PC-3 (cell line): ENCODE measurements at regions not wholly inside any gene's neighbourhood (a gene's known extent, or its start where the extent isn't known, plus 50 kb on each side); places are given as distances from the start of the nearest gene placed in this dataset.

Experiments
- ATAC-seq: fragments of 200-7000 bp; cut with Tn5 transposase; 2 replicates; pipeline ENCODE4 v1.9.1; 2020; ENCODE audit warnings: mild to moderate bottlenecking, moderate library complexity
- BruUV-seq: library from RNA; stranded (reverse); fragments of 400-500 nt; replicated peaks from 2 replicates; lab custom pipeline; 2021; lab: Mats Ljungman, UMichigan
- CTCF ChIA-PET: fragments of 300-600 bp; sonication (Branson Sonifier 250); formaldehyde crosslinking; loops from one replicate; lab custom pipeline; 2022; ENCODE audit warnings: antibody characterized with exemption; lab: Charles Lee
- POLR2A ChIA-PET: fragments of 300-600 bp; sonication (Branson Sonifier 250); formaldehyde crosslinking; loops from one replicate; lab custom pipeline; 2022; ENCODE audit warnings: antibody characterized with exemption; ENCODE audit not compliant: unreplicated experiment; lab: Charles Lee
- DNase-seq: peaks from one replicate; pipeline ENCODE4 v3.0.0-alpha.2; 2015
- H2AFZ ChIP-seq: fragments of 300-600 bp; sonication (generic); 2 replicates; pipeline ENCODE4 v1.6.0; 2016; ENCODE audit warnings: antibody characterized with exemption, low read length
- H3F3A ChIP-seq: fragments of 300-600 bp; sonication (generic); one replicate; pipeline ENCODE4 v1.6.0; 2017; ENCODE audit warnings: antibody characterized with exemption, low read length, control low read depth, mild to moderate bottlenecking; ENCODE audit not compliant: unreplicated experiment
- H3K27ac ChIP-seq: fragments of 300-600 bp; sonication (generic); 2 replicates; pipeline ENCODE4 v1.5.1; 2016; ENCODE audit warnings: mild to moderate bottlenecking, low read length
- H3K27me3 ChIP-seq: fragments of 300-600 bp; sonication (generic); 2 replicates; pipeline ENCODE4 v1.6.1; 2016; ENCODE audit warnings: low read length, mixed read lengths
- H3K36me3 ChIP-seq: fragments of 300-600 bp; sonication (generic); 2 replicates; pipeline ENCODE4 v1.6.1; 2016; ENCODE audit warnings: low read depth, mixed run types, low read length, mixed read lengths
- H3K4me1 ChIP-seq: fragments of 300-600 bp; sonication (generic); 2 replicates; pipeline ENCODE4 v1.5.1; 2016; ENCODE audit warnings: low read length; ENCODE audit not compliant: insufficient read depth
- H3K4me2 ChIP-seq: fragments of 300-600 bp; sonication (generic); 2 replicates; pipeline ENCODE4 v1.6.0; 2016; ENCODE audit warnings: low read length
- H3K4me3 ChIP-seq: fragments of 300-600 bp; sonication (generic); 2 replicates; pipeline ENCODE4 v1.5.1; 2016; ENCODE audit warnings: mild to moderate bottlenecking, low read length, mixed read lengths
- H3K79me2 ChIP-seq: fragments of 300-600 bp; sonication (generic); 2 replicates; pipeline ENCODE4 v1.6.1; 2017; ENCODE audit warnings: low read length, mixed read lengths
- H3K9ac ChIP-seq: fragments of 300-600 bp; sonication (generic); 2 replicates; pipeline ENCODE4 v1.6.0; 2016; ENCODE audit warnings: mild to moderate bottlenecking, low read length
- H3K9me2 ChIP-seq: fragments of 300-600 bp; sonication (generic); replicated peaks from 2 replicates; pipeline ENCODE4 v1.6.1; 2016; ENCODE audit warnings: mixed run types, low read length, mixed read lengths
- H3K9me3 ChIP-seq: fragments of 300-600 bp; sonication (generic); 2 replicates; pipeline ENCODE4 v1.6.1; 2016; ENCODE audit warnings: low read length, mixed read lengths
- H4K20me1 ChIP-seq: fragments of 300-600 bp; sonication (generic); 2 replicates; pipeline ENCODE4 v1.6.1; 2016; ENCODE audit warnings: low read length, mixed read lengths
- CTCF ChIP-seq: fragments of 300-600 bp; sonication (generic); conservative IDR thresholded peaks from 2 replicates; pipeline ENCODE4 v1.5.1; 2017; ENCODE audit warnings: antibody characterized with exemption, low read depth, mild to moderate bottlenecking, low read length
- EZH2 ChIP-seq: fragments of 300-600 bp; sonication (generic); IDR thresholded peaks from one replicate; pipeline ENCODE4 v1.6.1; 2017; ENCODE audit warnings: antibody characterized with exemption, mild to moderate bottlenecking, low read length; ENCODE audit not compliant: unreplicated experiment
- EZH2phosphoT487 ChIP-seq: fragments of 300-600 bp; sonication (generic); IDR thresholded peaks from 2 replicates; pipeline ENCODE4 v1.6.1; 2018; ENCODE audit warnings: mild to moderate bottlenecking, antibody characterized with exemption, low read length, borderline replicate concordance
- intact Hi-C: fragments of 100-400 bp; cut with micrococcal nuclease; formaldehyde crosslinking; loops from 2 replicates; pipeline ENCODE4 v1.9.0; 2023

- ATAC-seq = no peak
- H3K4me1 ChIP-seq = no peaks in the 10 kb centered on the region
- no peak overlapping the region for H3K4me2 ChIP-seq
- no peaks in the 10 kb centered on the region for H3K79me2 ChIP-seq
- no peaks in the 10 kb centered on the region for H3K36me3 ChIP-seq
- no peak overlapping the region for H3K4me3 ChIP-seq
- H3K9me3 ChIP-seq = no peaks in the 10 kb centered on the region
- no peak for TF ChIP-seq EZH2
- TF ChIP-seq CTCF = no peak
- no peak for TF ChIP-seq EZH2phosphoT487
- ChIA-PET CTCF (no interaction called here), POLR2A (no interaction called here)
- no peaks in the 10 kb centered on the region for H3F3A ChIP-seq
- no TSS peak for BruUV-seq
- H3K27ac ChIP-seq = no peak overlapping the region
- no peak for DNase-seq
- no peaks in the 10 kb centered on the region for H4K20me1 ChIP-seq
- H3K9ac ChIP-seq = no peak overlapping the region
- H2AFZ ChIP-seq = no peak overlapping the region
- H3K9me2 ChIP-seq = no peaks in the 10 kb centered on the region
- intact Hi-C loops = no loop called here
- H3K27me3 ChIP-seq = no peaks in the 10 kb centered on the region
Observed at GRCh38 chr11:70677232-70677916, 279.0 kb downstream of the CTTN start.

- Histone ChIP-seq H3K9me2 (no peaks in the 10 kb centered on the region), H3K79me2 (no peaks in the 10 kb centered on the region), H3K4me2 (no peak overlapping the region), H3K9ac (no peak overlapping the region), H3K4me1 (no peaks in the 10 kb centered on the region), H3K36me3 (no peaks in the 10 kb centered on the region), H3K27me3 (no peaks in the 10 kb centered on the region), H4K20me1 (no peaks in the 10 kb centered on the region), H3K4me3 (no peak overlapping the region), H3F3A (no peaks in the 10 kb centered on the region), H3K9me3 (no peaks in the 10 kb centered on the region), H3K27ac (no peak overlapping the region), H2AFZ (no peak overlapping the region)
- intact Hi-C loops = no loop called here
- no peak for DNase-seq
- no peak for ATAC-seq
- no TSS peak for BruUV-seq
- ChIA-PET CTCF (no interaction called here), POLR2A (no interaction called here)
- TF ChIP-seq CTCF (no peak), EZH2phosphoT487 (no peak), EZH2 (no peak)
Observed at GRCh38 chr11:70678931-70679900, 280.9 kb downstream of the CTTN start.
